NCI-H1436 (cell line): ENCODE measurements at regions not wholly inside any gene's neighbourhood (a gene's known extent, or its start where the extent isn't known, plus 50 kb on each side); places are given as distances from the start of the nearest gene placed in this dataset.
"Not testable (repeated sequence)": the region's sequence is repeated elsewhere in the genome, so short reads cannot be mapped to it uniquely, and the experiment has no call there.

Source experiments
- DNase-seq: peaks from one replicate; lab custom pipeline; 2025; lab: John Stamatoyannopoulos, UW

- DNase-seq: no peak
Measured at GRCh38 chr1:181259026-181259745, 170.7 kb downstream of the IER5 start.

DNA sequence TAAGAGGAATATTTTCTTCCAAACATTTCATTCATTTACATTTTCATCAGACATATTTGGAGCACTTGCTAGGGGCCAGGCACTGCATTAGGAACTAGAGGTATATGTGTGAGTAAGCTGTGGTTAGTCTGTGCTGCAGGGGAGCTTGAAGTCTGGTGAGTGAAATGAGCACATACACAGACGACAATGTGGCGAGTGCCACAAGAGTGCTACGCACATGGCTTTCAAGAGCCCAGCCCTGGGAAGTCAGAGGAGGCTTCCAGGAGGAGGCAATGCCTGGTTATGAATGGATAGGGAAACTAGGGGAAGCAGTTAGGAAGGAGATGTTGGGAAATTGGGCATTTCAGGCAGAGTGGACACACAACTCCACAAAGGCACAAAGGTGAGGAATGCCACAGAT lies 171.8 kb downstream of the IER5 start:
- no peak for DNase-seq

DNA sequence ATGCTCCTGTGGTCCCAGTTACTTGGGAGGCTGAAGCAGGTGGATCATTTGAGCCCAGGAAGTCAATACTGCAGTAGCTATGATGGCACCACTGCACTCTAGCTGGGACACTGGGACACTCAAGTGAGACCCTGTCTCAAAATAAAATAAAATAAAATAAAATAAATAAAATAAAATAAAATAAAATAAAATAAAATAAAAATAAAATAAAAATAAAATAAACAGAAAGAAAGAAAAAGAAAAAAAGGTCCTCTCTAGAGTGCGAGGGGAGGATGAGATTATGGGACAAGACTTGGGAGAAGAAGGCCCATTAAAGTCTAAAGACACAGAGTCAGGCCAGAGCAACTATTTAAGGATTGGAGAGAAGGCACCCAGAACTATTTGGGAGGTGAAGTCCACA lies 172.5 kb downstream of the IER5 start:
- DNase-seq: no peak

- DNase-seq: no peak
Measured at GRCh38 chr1:181262069-181262468, 173.6 kb downstream of the IER5 start.

GRCh38 chr1:181263444-181263843 lies 174.9 kb downstream of the IER5 start:
- DNase-seq: no peak

GRCh38 chr1:181264821-181265220 lies 176.3 kb downstream of the IER5 start:
- no peak for DNase-seq

DNA sequence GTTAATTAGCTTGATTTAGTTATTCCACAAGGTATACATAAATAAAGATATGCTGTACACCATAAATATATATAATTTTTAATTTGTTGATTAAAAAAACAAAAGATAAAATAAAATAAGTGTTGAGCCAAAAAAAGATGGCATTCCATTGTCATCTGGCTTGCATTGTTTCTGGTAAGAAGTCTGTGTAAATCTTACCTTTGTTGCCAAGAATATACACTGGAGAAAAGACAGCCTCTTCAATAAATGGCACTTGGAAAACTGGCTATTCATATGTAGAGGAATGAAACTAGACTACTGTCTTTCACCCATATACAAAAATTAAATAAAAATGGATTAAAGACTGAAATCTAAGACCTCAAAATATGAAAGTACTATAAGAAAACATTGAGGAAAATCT lies 196.5 kb downstream of the IER5 start:
- no peak for DNase-seq

DNA sequence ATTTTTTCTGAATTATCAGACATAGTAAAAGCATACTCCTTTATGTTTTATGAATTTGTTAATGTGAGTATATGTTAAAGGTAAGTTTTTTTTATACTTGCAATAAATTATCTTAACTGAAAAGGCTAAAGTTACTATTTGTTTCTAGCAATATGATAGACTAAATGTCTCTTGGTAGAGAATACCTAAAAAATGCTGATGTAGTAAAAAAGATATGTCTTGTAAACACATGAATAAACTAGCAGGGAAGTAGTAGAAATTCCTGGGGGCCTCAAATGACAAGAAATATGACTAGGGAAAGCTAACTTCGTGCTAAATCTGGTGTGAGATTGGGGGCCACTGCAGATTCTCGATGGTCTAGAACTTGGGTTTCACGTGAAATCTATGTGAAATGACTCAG lies 188.1 kb upstream of the CACNA1E start:
- no peak for DNase-seq

GRCh38 chr1:181296180-181296579 lies 187.1 kb upstream of the CACNA1E start:
- DNase-seq: no peak

DNA sequence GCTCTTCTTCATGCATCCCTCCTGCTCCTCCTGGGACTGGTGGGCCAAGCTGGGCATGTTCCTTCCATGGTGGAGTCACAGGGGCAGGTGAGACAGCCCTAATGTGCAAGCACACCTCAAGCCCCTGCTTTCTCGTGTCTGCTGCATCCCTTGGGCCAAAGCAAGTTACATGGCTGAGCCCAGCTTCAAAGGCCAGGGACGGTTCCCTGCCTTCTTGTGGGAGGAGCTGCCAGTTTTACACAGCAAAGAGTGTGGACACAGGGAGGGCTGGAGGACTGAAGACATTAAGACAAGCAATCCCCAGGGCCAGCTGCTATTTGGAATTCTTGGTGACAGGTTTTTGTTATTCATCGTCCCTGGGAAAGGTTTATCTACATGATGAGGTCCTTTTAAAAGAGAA lies 175.2 kb upstream of the CACNA1E start:
- DNase-seq: no peak

DNA sequence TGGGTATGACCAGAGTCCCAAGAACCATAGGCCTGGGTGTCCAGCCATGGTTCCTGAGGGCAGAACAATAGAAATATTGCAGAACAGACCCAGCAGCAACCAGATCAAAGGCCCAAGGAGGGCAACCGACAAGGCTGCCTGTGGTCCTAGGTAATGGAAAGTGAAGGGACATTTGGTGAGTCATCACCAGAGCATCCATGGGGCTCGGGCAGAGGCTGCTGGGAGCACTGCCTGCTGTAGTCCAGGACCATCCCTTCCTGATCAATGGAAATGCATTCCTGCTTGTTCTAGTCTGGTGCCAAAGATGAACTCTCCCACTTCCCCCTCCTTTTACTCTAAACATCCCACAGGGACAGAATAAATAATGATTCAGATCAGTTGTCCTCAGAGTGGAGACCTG lies 172.8 kb upstream of the CACNA1E start:
- DNase-seq: no peak

DNA sequence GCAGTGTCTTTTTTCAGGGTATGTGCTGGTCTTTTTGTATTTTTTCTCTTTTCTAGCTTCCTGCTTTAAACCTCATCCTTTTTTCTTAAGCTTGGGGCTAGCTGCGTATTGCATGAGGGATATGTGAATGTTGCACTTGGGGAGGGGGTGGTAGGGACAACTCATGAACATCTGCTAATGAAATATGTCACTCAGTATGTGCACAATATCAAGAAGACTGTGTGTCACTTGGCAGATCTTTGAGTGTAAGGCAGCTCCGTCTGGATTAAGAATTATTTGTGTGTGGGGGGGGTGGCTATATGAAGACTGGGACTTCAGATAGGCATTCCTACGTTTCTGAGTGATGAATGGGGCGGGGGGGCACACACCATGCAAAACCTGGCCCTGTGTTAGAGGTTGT lies 170.4 kb upstream of the CACNA1E start:
- DNase-seq: no peak

DNA sequence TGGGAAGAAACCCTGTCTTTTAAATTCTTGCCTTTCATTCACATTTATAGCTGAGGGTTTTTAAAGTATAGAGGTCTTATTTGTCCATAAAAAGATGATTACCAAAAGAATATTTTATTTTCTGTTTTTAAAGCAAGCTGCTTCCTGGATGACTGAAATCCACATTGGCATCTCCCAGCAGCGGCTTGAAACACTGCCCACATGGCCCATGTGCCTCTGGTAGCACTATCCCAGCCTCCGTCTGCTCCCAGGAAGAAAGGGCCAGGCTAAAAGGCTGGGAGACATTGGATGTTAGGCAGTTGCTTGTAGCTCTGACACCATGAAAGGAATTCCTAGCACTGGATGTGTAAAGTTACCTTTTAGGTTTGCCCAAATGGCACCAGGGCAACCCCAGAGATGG lies 169.9 kb upstream of the CACNA1E start:
- no peak for DNase-seq

- no peak for DNase-seq
Measured at GRCh38 chr1:181314010-181314409, 169.3 kb upstream of the CACNA1E start.

DNA sequence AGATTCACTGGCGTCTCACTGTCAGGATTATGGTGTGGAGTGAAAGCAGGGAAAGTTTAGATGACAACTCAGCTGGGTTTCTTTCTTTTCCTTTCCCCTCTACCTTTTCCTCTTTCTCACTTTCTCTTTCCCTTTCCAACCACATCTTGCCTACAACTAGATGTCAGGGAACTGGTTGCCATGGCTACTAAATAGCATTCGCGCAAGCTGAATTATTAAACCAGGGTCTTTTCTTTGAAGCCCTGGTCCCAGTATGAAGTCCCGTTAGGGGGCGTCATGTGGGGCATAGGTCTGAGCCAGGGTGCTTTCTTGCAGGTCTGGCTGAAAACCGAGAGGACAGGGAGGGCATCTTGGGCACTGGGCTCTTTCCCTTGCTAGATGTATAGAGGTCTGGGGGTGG lies 168.4 kb upstream of the CACNA1E start:
- DNase-seq: no peak

DNA sequence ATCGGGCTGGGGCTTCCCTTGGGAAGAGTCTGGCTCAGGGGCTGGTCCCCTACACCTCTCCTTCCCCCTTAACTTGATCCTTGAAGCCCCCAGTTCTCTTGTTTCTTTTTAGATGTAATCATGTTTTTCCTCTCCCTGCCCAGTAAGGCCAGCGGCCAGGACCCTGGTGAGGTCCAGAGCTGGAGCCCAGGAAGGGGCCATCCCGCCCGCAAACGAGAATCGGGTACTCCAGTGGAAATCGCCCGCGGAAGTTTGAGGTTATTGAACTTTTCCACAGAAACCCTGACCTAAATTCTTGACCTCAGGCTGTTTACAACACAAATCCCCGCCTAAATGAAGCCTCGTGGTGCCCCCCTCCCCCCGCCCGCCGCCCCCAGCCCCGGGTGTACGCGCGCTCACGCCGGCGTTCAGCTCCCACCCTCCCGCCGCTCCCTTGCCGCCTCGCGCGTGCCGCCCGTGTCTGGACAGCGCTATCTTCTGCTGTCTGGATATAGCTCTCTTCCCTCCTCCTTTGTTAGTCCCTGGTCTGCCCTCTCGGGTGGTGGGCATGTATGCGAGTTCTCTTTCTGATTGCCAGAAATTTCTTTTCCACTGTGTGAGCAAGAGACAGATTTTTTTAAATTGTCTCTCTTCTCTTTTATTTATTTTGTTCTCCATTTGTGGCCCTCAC lies 165.9 kb upstream of the CACNA1E start:
- no peak for DNase-seq

- no peak for DNase-seq
Measured at GRCh38 chr1:181318022-181318857, 165.1 kb upstream of the CACNA1E start.

GRCh38 chr1:181318858-181319235 lies 164.5 kb upstream of the CACNA1E start:
- DNase-seq: no peak

DNA sequence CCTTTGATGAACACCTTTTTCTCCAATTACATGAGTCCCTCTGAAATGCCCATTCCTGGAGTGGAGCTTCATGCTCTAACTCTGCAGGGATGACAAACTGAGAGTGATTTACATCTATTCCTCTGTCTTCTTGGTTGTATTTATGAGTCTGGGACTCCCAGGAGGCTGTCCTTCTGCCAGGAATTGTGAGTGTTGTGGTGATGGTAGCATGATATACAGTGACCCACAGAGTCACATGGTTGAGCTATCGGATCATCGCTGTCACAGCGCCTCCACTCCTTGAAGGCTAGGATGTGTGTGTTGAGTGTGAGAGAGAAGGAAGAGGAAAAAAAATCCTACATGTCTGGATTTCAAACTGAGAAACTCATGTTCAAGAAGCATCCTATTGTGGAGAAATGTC lies 163.4 kb upstream of the CACNA1E start:
- DNase-seq: no peak

GRCh38 chr1:181324797-181325616 lies 158.3 kb upstream of the CACNA1E start:
- no peak for DNase-seq

GRCh38 chr1:181325765-181326164 lies 157.6 kb upstream of the CACNA1E start:
- not testable (repeated sequence) for DNase-seq

DNA sequence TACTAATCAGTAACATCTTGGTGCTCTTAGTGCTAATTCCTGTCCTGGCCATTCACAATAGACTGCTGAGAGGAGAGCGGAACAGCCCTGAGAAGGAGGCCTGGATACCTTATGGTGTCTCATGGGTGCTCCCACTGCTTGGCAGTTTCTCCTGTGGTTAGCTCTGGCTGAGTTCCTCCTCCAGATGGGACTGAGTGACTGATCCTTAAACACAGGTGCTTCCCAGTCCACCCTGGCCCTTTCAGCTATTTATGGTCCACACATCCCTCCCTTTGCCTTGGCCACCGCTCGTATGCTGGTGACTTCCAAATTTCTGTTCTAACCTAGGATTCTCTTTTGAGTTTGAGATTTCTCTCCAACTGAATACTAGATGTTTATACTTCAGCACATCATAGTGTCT lies 157.0 kb upstream of the CACNA1E start:
- DNase-seq: no peak
